ENCODE measurements at regions not wholly inside any gene's neighbourhood (a gene's known extent, or its start where the extent isn't known, plus 50 kb on each side); places are given as distances from the start of the nearest gene placed in this dataset.

GRCh38 chr20:22914291-22914690 lies 120.8 kb upstream of the SSTR4 start:
- ChIA-PET CTCF (no interaction called here), RAD21 (ENCODE audit: unreplicated experiment) (interaction anchor here (0.6 kb wide), 1 partner anchor 9 kb away, joined by 3 read pairs; no protein-coding TSS in a partner anchor), SMC1A (ENCODE audit: uncharacterized antibody, unreplicated experiment) (no interaction called here), POLR2A (interaction anchor here (0.6 kb wide), 1 partner anchor 28 kb away, joined by 8 read pairs; no protein-coding TSS in a partner anchor)
- H3K4me3 ChIP-seq, result no peak overlapping the region
- in situ Hi-C loops (cut with MboI) (no loop called here), intact Hi-C loops (cut with micrococcal nuclease; ENCODE audit: unreplicated experiment) (no loop called here)
- ATAC-seq, result no peak
- H3K4me1 ChIP-seq (ENCODE audit: control insufficient read depth, insufficient read depth, low read length), result no peaks in the 10 kb centered on the region
- no TSS peak for BruUV-seq (replicated peaks)
- FAIRE-seq, result no peak
- H3K9ac ChIP-seq (ENCODE audit: control insufficient read depth, insufficient read depth, low read length), result no peak overlapping the region
- no peak for DNase-seq (ENCODE audit: low read depth, low spot score)
- WGBS (ENCODE audit: insufficient coverage, insufficient replicate concordance, low lambda C conversion rate, missing lambda C conversion rate), result 21% methylated on average over 2 of the region's 2 CpGs
- no peaks in the 10 kb centered on the region for H3K79me2 ChIP-seq (ENCODE audit: control insufficient read depth, insufficient read depth, low read length)
- H3K36me3 ChIP-seq (ENCODE audit: control insufficient read depth in 2 of 2, insufficient read depth in 2 of 2, low read length in 1 of 2), result no peaks in the 10 kb centered on the region
- H3K9me3 ChIP-seq (replicated peaks; ENCODE audit: control insufficient read depth, insufficient read depth, low read length), result no peaks in the 10 kb centered on the region
- no peak overlapping the region for H2AFZ ChIP-seq (ENCODE audit: control insufficient read depth, low read depth, low read length)
- no peak overlapping the region for H3K4me2 ChIP-seq (ENCODE audit: control insufficient read depth, insufficient read depth)
- no peaks in the 10 kb centered on the region for H3K27me3 ChIP-seq (replicated peaks in 1 of 2; ENCODE audit: control insufficient read depth in 2 of 2, insufficient read depth in 2 of 2, low read length in 1 of 2)
- no peaks in the 10 kb centered on the region for H4K20me1 ChIP-seq (ENCODE audit: control insufficient read depth, insufficient read depth)
- no peak for TF ChIP-seq MYB (IDR thresholded peaks at IDR 0.05; ENCODE audit: borderline replicate concordance, low read depth, low read length)
- TF ChIP-seq SMAD5 (IDR thresholded peaks at IDR 0.05; ENCODE audit: low read depth), result no peak
- H3K27ac ChIP-seq (ENCODE audit: control insufficient read depth, insufficient read depth), result no peak overlapping the region

DNA sequence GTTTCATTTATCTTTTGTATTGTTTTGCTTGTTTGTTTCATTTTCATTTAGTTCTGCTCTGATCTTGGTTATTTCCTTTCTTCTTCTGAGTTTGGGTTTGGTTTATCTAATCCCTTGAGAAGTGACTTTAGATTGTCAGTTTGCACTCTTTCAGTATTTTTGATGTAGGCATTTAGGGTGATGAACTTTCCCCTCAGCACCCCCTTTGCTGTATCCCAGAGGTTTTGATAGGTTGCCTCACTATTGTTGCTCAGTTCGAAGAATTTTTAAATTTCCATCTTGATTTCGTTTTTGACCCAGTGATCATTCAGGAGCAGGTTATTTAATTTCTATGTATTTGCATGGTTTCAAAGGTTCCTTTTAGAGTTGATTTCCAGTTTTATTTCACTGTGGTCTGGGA lies 119.6 kb upstream of the SSTR4 start:
- no peak for FAIRE-seq
- WGBS (ENCODE audit: insufficient coverage, insufficient replicate concordance, low lambda C conversion rate, missing lambda C conversion rate), result 21% methylated on average over 2 of the region's 2 CpGs
- POLR2A ChIA-PET, result no interaction called here

More for the DNA sequence above, 119.6 kb upstream of the SSTR4 start:
- Histone ChIP-seq H3K9ac (ENCODE audit: control insufficient read depth, insufficient read depth, low read length) (no peak overlapping the region), H3K79me2 (ENCODE audit: control insufficient read depth, insufficient read depth, low read length) (no peaks in the 10 kb centered on the region), H3K4me3 (no peak overlapping the region), H3K27me3 (replicated peaks in 1 of 2; ENCODE audit: control insufficient read depth in 2 of 2, insufficient read depth in 2 of 2, low read length in 1 of 2) (no peaks in the 10 kb centered on the region), H3K9me3 (replicated peaks; ENCODE audit: control insufficient read depth, insufficient read depth, low read length) (no peaks in the 10 kb centered on the region), H3K4me1 (ENCODE audit: control insufficient read depth, insufficient read depth, low read length) (no peaks in the 10 kb centered on the region), H3K36me3 (ENCODE audit: control insufficient read depth in 2 of 2, insufficient read depth in 2 of 2, low read length in 1 of 2) (no peaks in the 10 kb centered on the region), H3K4me2 (ENCODE audit: control insufficient read depth, insufficient read depth) (no peak overlapping the region), H2AFZ (ENCODE audit: control insufficient read depth, low read depth, low read length) (no peak overlapping the region), H3K27ac (ENCODE audit: control insufficient read depth, insufficient read depth) (no peak overlapping the region), H4K20me1 (ENCODE audit: control insufficient read depth, insufficient read depth) (no peaks in the 10 kb centered on the region)
- ATAC-seq (no peak), DNase-seq (ENCODE audit: low read depth, low spot score) (no peak)
- ChIA-PET SMC1A (ENCODE audit: uncharacterized antibody, unreplicated experiment) (interaction anchor here (0.6 to 2.5 kb wide), 3 partner anchors 10 to 229 kb away, joined by 3 to 11 read pairs (median 4); no protein-coding TSS in a partner anchor), RAD21 (ENCODE audit: unreplicated experiment) (interaction anchor here (1.0 kb wide), 1 partner anchor 10 kb away, joined by 3 read pairs; no protein-coding TSS in a partner anchor), CTCF (interaction anchor here (1.5 kb wide), 1 partner anchor 224 kb away, joined by 3 read pairs; no protein-coding TSS in a partner anchor)
- in situ Hi-C loops (cut with MboI) (no loop called here), intact Hi-C loops (cut with micrococcal nuclease; ENCODE audit: unreplicated experiment) (no loop called here)
- TF ChIP-seq TCF3 (IDR thresholded peaks at IDR 0.05; ENCODE audit: borderline replicate concordance, insufficient read depth, low read depth, low read length) (no peak), POLR2A (IDR thresholded peaks at IDR 0.05; ENCODE audit: low read depth, low read length) (no peak), MEF2A (IDR thresholded peaks at IDR 0.05; ENCODE audit: insufficient read depth, low read depth, low read length) (no peak)
- BruUV-seq (replicated peaks), result no TSS peak

All from GM12878 (cell line).